WTC11 (cell line): ENCODE measurements at regions not wholly inside any gene's neighbourhood (a gene's known extent, or its start where the extent isn't known, plus 50 kb on each side); places are given as distances from the start of the nearest gene placed in this dataset.

Experiments used
- ATAC-seq: fragments of 200-7000 bp; cut with Tn5 transposase; 2 replicates; pipeline ENCODE4 v1.10.0; 2021; ENCODE audit warnings: mild to moderate bottlenecking, moderate library complexity
- CTCF ChIA-PET: fragments of 300-600 bp; sonication (Branson Sonifier 250); formaldehyde crosslinking; loops from one replicate; lab custom pipeline; 2021; ENCODE audit warnings: antibody characterized with exemption; lab: Charles Lee
- POLR2A ChIA-PET: fragments of 350-600 bp; sonication (Branson Sonifier 250); formaldehyde crosslinking; loops from one replicate; lab custom pipeline; 2021; ENCODE audit warnings: antibody characterized with exemption; lab: Charles Lee
- DNase-seq: peaks from one replicate; pipeline ENCODE4 v3.0.0; 2021; ENCODE audit warnings: low spot score
- H3K27ac Mint-ChIP-seq: 2 replicates; pipeline ENCODE4 v1.8.0; 2021; ENCODE audit warnings: mixed read lengths
- H3K27me3 Mint-ChIP-seq: 2 replicates; pipeline ENCODE4 v1.8.0; 2021; ENCODE audit warnings: low read depth, mild to moderate bottlenecking, moderate library complexity, mixed read lengths
- H3K36me3 Mint-ChIP-seq: 2 replicates; pipeline ENCODE4 v1.8.0; 2021; ENCODE audit warnings: mixed read lengths
- H3K4me1 Mint-ChIP-seq: 2 replicates; pipeline ENCODE4 v1.8.0; 2022; ENCODE audit warnings: mixed read lengths
- H3K4me3 Mint-ChIP-seq: 2 replicates; pipeline ENCODE4 v1.8.0; 2021; ENCODE audit warnings: mild to moderate bottlenecking, moderate library complexity, mixed read lengths
- H3K9me3 Mint-ChIP-seq: 2 replicates; pipeline ENCODE4 v1.8.0; 2021; ENCODE audit warnings: mixed read lengths
- CTCF ChIP-seq: fragments of 200-600 bp; IDR thresholded peaks from 2 replicates; pipeline ENCODE4 v1.8.0; 2022; ENCODE audit warnings: antibody characterized with exemption
- MYBL2 ChIP-seq: sonication (generic); formaldehyde crosslinking; IDR thresholded peaks from 2 replicates; pipeline ENCODE4 v1.8.1; 2023; ENCODE audit warnings: mild to moderate bottlenecking, moderate library complexity, missing genetic modification reagents
- SMAD4 ChIP-seq: sonication (generic); formaldehyde crosslinking; IDR thresholded peaks from 2 replicates; pipeline ENCODE4 v1.8.0; 2022; ENCODE audit warnings: mild to moderate bottlenecking, missing genetic modification reagents
- ZNF232 ChIP-seq: sonication (generic); formaldehyde crosslinking; IDR thresholded peaks from 2 replicates; pipeline ENCODE4 v1.8.0; 2022; ENCODE audit warnings: mild to moderate bottlenecking, missing genetic modification reagents
- ZNF317 ChIP-seq: sonication (generic); formaldehyde crosslinking; IDR thresholded peaks from 2 replicates; pipeline ENCODE4 v1.8.1; 2023; ENCODE audit warnings: low read depth, mild to moderate bottlenecking, moderate library complexity, missing genetic modification reagents, borderline replicate concordance
- ZNF423 ChIP-seq: fragments of 250-450 bp; sonication (Bioruptor Pico); IDR thresholded peaks from 2 replicates; pipeline ENCODE4 v2.1.2; 2022; ENCODE audit warnings: mild to moderate bottlenecking, moderate library complexity
- ZNF671 ChIP-seq: fragments of 250-450 bp; sonication (Bioruptor Pico); IDR thresholded peaks from 2 replicates; pipeline ENCODE4 v1.8.0; 2021; ENCODE audit warnings: mild to moderate bottlenecking

GRCh38 chr11:12623869-12624268 is 50.4 kb upstream of the TEAD1 start:
- peaks cover 16% of the 10 kb centered on the region; the same call in 1 of the 2 replicates for H3K36me3 Mint-ChIP-seq
- no peaks in the 10 kb centered on the region for H3K4me1 Mint-ChIP-seq
- ATAC-seq (no peak), DNase-seq (no peak)
- TF ChIP-seq MYBL2 (no peak), ZNF232 (no peak), ZNF671 (CRISPR knock-in tag) (no peak), ZNF317 (CRISPR knock-in tag) (no peak), ZNF423 (CRISPR knock-in tag) (no peak), SMAD4 (CRISPR knock-in tag) (no peak), CTCF (no peak)
- H3K27ac Mint-ChIP-seq: no peak overlapping the region
- no peaks in the 10 kb centered on the region; the same call in 1 of the 2 replicates for H3K27me3 Mint-ChIP-seq
- H3K9me3 Mint-ChIP-seq: peaks cover 27% of the 10 kb centered on the region
- H3K4me3 Mint-ChIP-seq: no peak overlapping the region
- POLR2A ChIA-PET: no interaction called here
- CTCF ChIA-PET: no interaction called here
